OCI-LY1 (cell line): ENCODE measurements at regions not wholly inside any gene's neighbourhood (a gene's known extent, or its start where the extent isn't known, plus 50 kb on each side); places are given as distances from the start of the nearest gene placed in this dataset.

Source experiments
- EZH2 ChIP-seq: fragments of 200-600 bp; sonication (generic), shearing (Covaris generic); IDR thresholded peaks from 2 replicates; pipeline ENCODE4 v1.8.0; 2017; ENCODE audit warnings: borderline replicate concordance, mixed run types, mild to moderate bottlenecking, antibody characterized with exemption, low read length, moderate library complexity, mixed read lengths
- TF ChIP-seq, protein P1 (sequence below): fragments of 200-600 bp; sonication (generic), shearing (Covaris generic); IDR thresholded peaks from 2 replicates; pipeline ENCODE4 v1.5.1; 2017; ENCODE audit warnings: mild to moderate bottlenecking, antibody characterized with exemption, low read length, moderate library complexity, mixed read lengths

DNA sequence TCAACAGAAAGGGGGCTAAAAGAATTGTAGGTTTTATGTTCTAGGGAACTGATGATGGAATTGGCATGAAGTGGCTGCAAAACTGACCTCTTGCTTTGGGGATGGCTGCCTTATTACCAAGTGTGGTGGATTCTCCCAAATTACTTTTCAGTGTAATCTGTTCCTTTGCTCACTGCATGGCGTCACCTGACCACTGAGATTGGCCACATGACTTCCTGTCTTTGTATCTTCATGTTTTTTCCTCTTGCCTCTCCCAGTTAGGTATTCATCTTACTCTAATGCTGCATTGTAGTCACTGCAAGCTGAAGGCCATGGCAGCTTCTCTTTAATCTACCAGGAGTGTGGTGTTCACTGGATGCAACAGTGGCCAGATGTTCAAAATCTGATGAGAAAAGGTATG is 257.7 kb upstream of the TNP1 start:
- TF ChIP-seq, protein P1, sequence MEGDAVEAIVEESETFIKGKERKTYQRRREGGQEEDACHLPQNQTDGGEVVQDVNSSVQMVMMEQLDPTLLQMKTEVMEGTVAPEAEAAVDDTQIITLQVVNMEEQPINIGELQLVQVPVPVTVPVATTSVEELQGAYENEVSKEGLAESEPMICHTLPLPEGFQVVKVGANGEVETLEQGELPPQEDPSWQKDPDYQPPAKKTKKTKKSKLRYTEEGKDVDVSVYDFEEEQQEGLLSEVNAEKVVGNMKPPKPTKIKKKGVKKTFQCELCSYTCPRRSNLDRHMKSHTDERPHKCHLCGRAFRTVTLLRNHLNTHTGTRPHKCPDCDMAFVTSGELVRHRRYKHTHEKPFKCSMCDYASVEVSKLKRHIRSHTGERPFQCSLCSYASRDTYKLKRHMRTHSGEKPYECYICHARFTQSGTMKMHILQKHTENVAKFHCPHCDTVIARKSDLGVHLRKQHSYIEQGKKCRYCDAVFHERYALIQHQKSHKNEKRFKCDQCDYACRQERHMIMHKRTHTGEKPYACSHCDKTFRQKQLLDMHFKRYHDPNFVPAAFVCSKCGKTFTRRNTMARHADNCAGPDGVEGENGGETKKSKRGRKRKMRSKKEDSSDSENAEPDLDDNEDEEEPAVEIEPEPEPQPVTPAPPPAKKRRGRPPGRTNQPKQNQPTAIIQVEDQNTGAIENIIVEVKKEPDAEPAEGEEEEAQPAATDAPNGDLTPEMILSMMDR, result no peak
- no peak for TF ChIP-seq EZH2
